H1 (cell line): ENCODE measurements at regions not wholly inside any gene's neighbourhood (a gene's known extent, or its start where the extent isn't known, plus 50 kb on each side); places are given as distances from the start of the nearest gene placed in this dataset.

Source experiments
- ATF2 ChIP-seq: IDR thresholded peaks from 2 replicates; pipeline ENCODE4 v1.6.1; 2012; ENCODE audit warnings: low read length, inconsistent platforms
- CHD2 ChIP-seq: IDR thresholded peaks from 2 replicates; pipeline ENCODE4 v1.6.1; 2012; ENCODE audit warnings: low read length, improper control_type of control experiment
- EP300 ChIP-seq, 2 experiments: IDR thresholded peaks; 1 replicate in 1 of 2; 2 replicates in 1 of 2; pipeline ENCODE4 v1.6.1; 2011 to 2012; ENCODE audit warnings: low read depth in 2 of 2, low read length in 2 of 2, mild to moderate bottlenecking in 2 of 2, borderline replicate concordance in 1 of 2, inconsistent platforms in 1 of 2, moderate library complexity in 1 of 2
- FOSL1 ChIP-seq: IDR thresholded peaks from 2 replicates; pipeline ENCODE4 v1.6.1; 2011; ENCODE audit warnings: mild to moderate bottlenecking, low read depth, low read length, moderate library complexity; ENCODE audit not compliant: insufficient read depth
- HDAC2 ChIP-seq, 2 experiments: fragments of 300-600 bp in 1 of 2; sonication (generic) in 1 of 2; IDR thresholded peaks; 2 replicates each; pipeline ENCODE4 v1.6.1; 2011 to 2012; ENCODE audit warnings: low read depth in 2 of 2, low read length in 2 of 2, mild to moderate bottlenecking in 2 of 2, moderate library complexity in 2 of 2, borderline replicate concordance in 1 of 2, inconsistent platforms in 1 of 2
- HDAC6 ChIP-seq: IDR thresholded peaks from one replicate; pipeline ENCODE4 v1.7.1; 2012; ENCODE audit warnings: low read depth, mild to moderate bottlenecking, inconsistent platforms, low read length, moderate library complexity
- KDM1A ChIP-seq: fragments of 200-600, 300-600 bp; sonication (generic); IDR thresholded peaks from 2 replicates; pipeline ENCODE4 v1.7.1; 2016; ENCODE audit warnings: mild to moderate bottlenecking, low read length, borderline replicate concordance
- NRF1 ChIP-seq: IDR thresholded peaks from 2 replicates; pipeline ENCODE4 v1.6.1; 2011; ENCODE audit warnings: mild to moderate bottlenecking, low read depth, low read length, improper control_type of control experiment
- RAD21 ChIP-seq, 2 experiments: IDR thresholded peaks in 1 of 2; conservative IDR thresholded peaks in 1 of 2; 2 replicates each; pipeline ENCODE4 v1.6.1; 2011; ENCODE audit warnings: low read depth in 2 of 2, low read length in 2 of 2, improper control_type of control experiment in 1 of 2, inconsistent platforms in 1 of 2, mild to moderate bottlenecking in 1 of 2, moderate library complexity in 1 of 2
- SIN3A ChIP-seq, 2 experiments: IDR thresholded peaks in 1 of 2; conservative IDR thresholded peaks in 1 of 2; 2 replicates each; pipeline ENCODE4 v1.6.1; 2011 to 2012; ENCODE audit warnings: low read length in 2 of 2, improper control_type of control experiment in 1 of 2, low read depth in 1 of 2, mild to moderate bottlenecking in 1 of 2
- TF ChIP-seq, protein P1 (sequence below): IDR thresholded peaks from 2 replicates; pipeline ENCODE4 v1.6.1; 2011; ENCODE audit warnings: low read depth, mild to moderate bottlenecking, low read length; ENCODE audit not compliant: insufficient read depth
- TF ChIP-seq, protein P2 (sequence below), 3 experiments: IDR thresholded peaks; 1 replicate in 2 of 3; 2 replicates in 1 of 3; pipeline versions ENCODE4 v1.5.1 to v1.6.1; 2011; ENCODE audit warnings: low read length in 3 of 3, mild to moderate bottlenecking in 3 of 3, inconsistent platforms in 2 of 3, low read depth in 1 of 3, moderate library complexity in 1 of 3; ENCODE audit not compliant: insufficient read depth in 1 of 3; ENCODE audit errors: control extremely low read depth in 1 of 3

- TF ChIP-seq, protein P1, sequence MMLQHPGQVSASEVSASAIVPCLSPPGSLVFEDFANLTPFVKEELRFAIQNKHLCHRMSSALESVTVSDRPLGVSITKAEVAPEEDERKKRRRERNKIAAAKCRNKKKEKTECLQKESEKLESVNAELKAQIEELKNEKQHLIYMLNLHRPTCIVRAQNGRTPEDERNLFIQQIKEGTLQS, result no peak
- no peak for TF ChIP-seq KDM1A
- TF ChIP-seq RAD21 (IDR thresholded peaks at IDR 0.05 in 1 of 2, conservative IDR thresholded peaks at IDR 0.05 in 1 of 2; ENCODE audit: low read depth in 2 of 2, low read length in 2 of 2), result no peak
- TF ChIP-seq, protein P2, sequence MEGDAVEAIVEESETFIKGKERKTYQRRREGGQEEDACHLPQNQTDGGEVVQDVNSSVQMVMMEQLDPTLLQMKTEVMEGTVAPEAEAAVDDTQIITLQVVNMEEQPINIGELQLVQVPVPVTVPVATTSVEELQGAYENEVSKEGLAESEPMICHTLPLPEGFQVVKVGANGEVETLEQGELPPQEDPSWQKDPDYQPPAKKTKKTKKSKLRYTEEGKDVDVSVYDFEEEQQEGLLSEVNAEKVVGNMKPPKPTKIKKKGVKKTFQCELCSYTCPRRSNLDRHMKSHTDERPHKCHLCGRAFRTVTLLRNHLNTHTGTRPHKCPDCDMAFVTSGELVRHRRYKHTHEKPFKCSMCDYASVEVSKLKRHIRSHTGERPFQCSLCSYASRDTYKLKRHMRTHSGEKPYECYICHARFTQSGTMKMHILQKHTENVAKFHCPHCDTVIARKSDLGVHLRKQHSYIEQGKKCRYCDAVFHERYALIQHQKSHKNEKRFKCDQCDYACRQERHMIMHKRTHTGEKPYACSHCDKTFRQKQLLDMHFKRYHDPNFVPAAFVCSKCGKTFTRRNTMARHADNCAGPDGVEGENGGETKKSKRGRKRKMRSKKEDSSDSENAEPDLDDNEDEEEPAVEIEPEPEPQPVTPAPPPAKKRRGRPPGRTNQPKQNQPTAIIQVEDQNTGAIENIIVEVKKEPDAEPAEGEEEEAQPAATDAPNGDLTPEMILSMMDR (IDR thresholded peaks at IDR 0.05; ENCODE audit: control extremely low read depth in 1 of 3, insufficient read depth in 1 of 3, low read depth in 1 of 3, low read length in 3 of 3), result no peak
- TF ChIP-seq HDAC6, result no peak
- TF ChIP-seq CHD2, result no peak
- no peak for TF ChIP-seq ATF2
- no peak for TF ChIP-seq NRF1
- TF ChIP-seq SIN3A (conservative IDR thresholded peaks at IDR 0.05 in 1 of 2, IDR thresholded peaks at IDR 0.05 in 1 of 2; ENCODE audit: low read depth in 1 of 2, low read length in 2 of 2), result no peak
- TF ChIP-seq HDAC2 (IDR thresholded peaks at IDR 0.05; ENCODE audit: borderline replicate concordance in 1 of 2, low read depth in 2 of 2, low read length in 2 of 2), result no peak
- no peak for TF ChIP-seq EP300 (IDR thresholded peaks at IDR 0.05; ENCODE audit: borderline replicate concordance in 1 of 2, low read depth in 2 of 2, low read length in 2 of 2)
- TF ChIP-seq FOSL1, result no peak
These were observed 95.7 kb downstream of the TNFAIP3 start for GRCh38 chr6:137962725-137963124.
